ENCODE measurements at regions not wholly inside any gene's neighbourhood (a gene's known extent, or its start where the extent isn't known, plus 50 kb on each side); places are given as distances from the start of the nearest gene placed in this dataset.

DNA sequence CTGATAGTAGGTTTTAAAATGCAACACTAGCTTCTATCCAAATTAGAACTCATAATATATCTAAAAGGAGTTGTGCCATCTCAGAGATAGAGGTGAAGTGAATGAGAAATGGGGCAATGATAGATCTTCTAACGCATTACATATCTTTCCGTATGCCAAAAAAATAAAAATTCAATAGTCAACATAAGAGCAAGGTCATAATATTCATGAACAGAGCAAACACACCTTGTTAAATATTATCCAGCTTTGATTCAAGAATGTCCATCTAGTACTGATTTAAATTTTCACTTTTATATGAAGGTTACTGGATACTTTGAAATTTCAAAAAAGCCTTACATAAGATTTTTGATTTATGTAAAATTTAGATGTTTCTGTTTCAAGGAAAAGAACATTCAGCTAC is 554.5 kb downstream of the NSUN3 start:
- no peak for TF ChIP-seq CTCF (IDR thresholded peaks at IDR 0.05; ENCODE audit: borderline replicate concordance, extremely low read depth, low read length, poor library complexity, severe bottlenecking)
- TF ChIP-seq EZH2 (IDR thresholded peaks at IDR 0.05; ENCODE audit: borderline replicate concordance, low read depth, low read length, severe bottlenecking) = no peak

All from DND-41 (cell line).